GM21381 (cell line): ENCODE measurements at regions not wholly inside any gene's neighbourhood (a gene's known extent, or its start where the extent isn't known, plus 50 kb on each side); places are given as distances from the start of the nearest gene placed in this dataset.

Source experiments
- ATAC-seq: cut with Tn5 transposase; IDR thresholded peaks from one replicate; pipeline ENCODE4 v1.9.1; 2021; ENCODE audit warnings: mild to moderate bottlenecking, moderate library complexity; ENCODE audit not compliant: unreplicated experiment

- ATAC-seq = no peak
Measured at GRCh38 chr3:117059067-117059955, 349.7 kb downstream of the TUSC7 start.

DNA sequence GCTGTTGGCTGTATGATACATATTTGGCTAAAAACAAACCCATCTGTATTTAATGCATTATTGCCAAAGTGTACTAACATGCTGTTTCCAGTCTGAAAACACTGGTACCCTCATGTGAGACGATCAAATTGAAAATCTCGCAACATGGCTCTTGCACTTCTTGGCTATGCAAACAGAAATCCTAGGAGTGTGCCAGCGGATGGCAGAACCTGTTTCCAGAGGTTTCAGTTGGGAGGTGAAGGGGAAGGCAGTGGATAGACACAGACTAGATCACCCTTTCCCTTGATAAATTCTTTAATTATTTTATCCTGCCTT, 350.3 kb downstream of the TUSC7 start:
- no peak for ATAC-seq

DNA sequence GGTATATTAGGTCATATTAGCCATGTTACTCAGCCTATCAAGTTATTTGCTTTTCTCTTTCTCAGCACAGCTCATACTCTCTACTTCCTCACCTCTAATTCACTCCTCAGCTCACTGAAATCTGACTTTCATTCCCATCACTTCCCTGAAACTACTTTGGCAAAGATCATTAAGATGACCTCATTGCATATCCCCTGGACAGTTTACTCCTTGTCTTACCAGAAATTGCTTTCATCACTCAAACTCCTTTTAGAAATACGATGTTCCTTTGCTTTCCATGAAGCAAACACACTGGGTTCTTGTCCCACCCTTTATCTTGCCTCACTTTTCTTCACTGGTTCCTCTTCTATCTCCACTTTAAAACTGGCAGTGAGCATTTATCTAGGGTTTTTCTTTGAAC, 354.4 kb downstream of the TUSC7 start:
- no peak for ATAC-seq

DNA sequence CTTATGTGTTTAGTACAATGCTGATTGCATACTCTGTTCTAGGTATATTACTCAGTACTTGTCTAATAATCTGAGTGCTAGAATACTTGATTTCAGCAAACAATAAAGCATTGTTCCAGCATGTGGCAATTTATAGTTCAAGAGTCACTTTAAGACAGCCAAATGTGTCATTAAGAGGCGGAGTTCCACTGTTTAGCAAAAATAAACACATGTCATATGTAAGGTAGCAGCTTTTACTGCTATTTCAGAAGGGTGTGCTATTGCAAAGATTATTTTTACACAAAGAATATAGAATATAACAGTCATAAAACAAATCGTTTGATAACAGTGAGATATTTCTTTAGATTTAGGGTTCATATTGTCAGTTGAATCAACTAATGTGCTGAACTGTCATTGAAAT, 358.7 kb downstream of the TUSC7 start:
- no peak for ATAC-seq

GRCh38 chr3:117074826-117075225, 365.2 kb downstream of the TUSC7 start:
- ATAC-seq = no peak

GRCh38 chr3:117079997-117080396, 370.4 kb downstream of the TUSC7 start:
- no peak for ATAC-seq

DNA sequence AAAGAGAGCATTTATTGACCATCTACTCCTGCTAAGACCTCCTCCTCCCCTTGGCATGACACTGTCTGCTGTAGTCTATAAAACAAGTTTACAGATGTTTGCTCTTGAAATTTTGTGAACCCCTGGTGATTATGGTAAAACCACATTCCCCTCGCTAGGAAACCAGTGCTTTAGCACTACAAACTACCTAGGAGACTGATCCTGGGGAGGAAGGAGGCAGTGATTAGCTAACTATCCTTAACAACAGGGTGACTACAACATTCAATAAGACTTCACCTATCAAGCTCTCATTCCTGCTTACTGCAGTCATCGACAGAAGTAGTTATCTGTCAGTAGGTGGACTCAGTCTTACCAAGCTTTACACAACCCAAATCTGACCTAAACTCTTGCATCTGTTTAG, 371.3 kb downstream of the TUSC7 start:
- no peak for ATAC-seq

DNA sequence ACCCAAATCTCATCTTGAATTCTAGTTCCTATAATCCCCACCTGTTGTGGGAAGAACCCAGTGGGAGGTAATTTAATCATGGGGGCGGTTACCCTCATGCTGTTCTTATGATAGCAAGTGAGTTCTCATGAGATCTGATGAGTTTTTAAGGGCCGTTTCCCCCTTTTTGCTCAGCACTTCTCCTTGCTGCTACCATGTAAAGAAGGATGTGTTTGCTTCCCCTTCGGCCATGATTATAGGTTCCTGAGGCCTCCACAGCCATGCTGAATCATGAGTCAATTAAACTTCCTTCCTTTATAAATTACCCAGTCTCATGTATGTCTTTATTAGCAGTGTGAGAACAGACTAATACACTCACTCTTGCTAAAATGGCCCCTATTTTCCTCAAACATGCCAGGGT, 374.7 kb downstream of the TUSC7 start:
- no peak for ATAC-seq

- ATAC-seq = no peak
Measured at GRCh38 chr3:117084739-117085270, 375.2 kb downstream of the TUSC7 start.

- ATAC-seq = no peak
Measured at GRCh38 chr3:117091676-117092075, 382.1 kb downstream of the TUSC7 start.

- ATAC-seq = no peak
Measured at GRCh38 chr3:117096549-117096948, 387.0 kb downstream of the TUSC7 start.

DNA sequence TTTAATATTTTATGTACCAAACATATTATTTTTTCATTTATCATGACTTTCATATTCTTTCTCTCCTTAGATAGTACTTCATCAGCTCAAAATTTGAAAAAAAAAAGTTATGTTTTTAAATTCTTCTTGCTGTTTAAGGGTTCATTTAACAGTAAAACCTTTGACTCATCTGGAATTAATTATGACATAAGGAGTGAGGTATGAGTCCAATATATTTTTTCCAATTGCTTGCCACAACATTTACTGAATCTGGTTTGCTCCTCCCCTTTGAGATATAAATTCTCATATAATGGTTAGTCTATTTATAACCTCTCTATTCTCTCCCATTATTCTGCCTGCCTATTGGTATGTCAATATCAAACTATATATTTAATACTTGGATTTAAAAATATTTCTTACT, 387.8 kb downstream of the TUSC7 start:
- ATAC-seq = no peak

GRCh38 chr3:117101697-117102096, 392.1 kb downstream of the TUSC7 start:
- no peak for ATAC-seq

DNA sequence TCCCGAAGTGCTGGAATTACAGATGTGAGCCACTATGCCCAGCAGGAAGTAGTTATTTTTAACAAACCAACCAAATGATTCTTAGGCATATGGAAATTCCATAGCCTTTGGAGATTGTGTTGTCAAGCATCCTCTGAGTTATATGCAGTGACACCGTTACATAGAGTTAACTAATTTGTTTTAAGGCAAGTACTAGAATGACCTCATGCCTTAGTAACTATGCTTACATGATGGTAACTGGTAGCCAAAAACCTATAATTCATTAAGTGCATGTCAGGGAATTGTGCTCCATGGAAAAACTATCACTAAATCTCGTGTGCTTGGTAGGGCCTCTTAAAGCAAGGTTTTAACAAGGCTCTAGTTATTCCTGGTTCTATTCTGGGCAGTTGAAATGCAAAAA, 392.8 kb downstream of the TUSC7 start:
- ATAC-seq = no peak

GRCh38 chr3:117103675-117104074, 394.1 kb downstream of the TUSC7 start:
- no peak for ATAC-seq

DNA sequence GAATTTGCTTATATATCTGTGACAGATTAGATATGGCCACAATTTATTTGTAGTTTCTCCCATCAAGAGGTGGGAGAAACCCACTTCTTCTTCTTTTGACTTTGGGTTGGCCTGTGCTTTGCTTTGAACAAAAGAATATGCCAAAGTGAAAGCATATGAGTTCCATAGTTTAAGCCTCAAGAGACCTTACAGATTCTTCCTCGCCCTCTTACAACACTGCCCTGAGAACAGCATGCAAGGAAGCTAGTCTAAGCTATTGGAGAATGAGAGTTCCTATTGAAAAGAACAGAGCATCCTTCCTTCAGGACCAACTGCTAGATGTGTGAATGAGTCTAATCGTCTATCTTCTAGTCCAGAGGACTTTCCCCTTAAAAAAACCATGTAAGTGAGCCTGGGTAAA, 394.8 kb downstream of the TUSC7 start:
- ATAC-seq = no peak

GRCh38 chr3:117104792-117105191, 395.2 kb downstream of the TUSC7 start:
- ATAC-seq = no peak

GRCh38 chr3:117105686-117106085, 396.1 kb downstream of the TUSC7 start:
- no peak for ATAC-seq

DNA sequence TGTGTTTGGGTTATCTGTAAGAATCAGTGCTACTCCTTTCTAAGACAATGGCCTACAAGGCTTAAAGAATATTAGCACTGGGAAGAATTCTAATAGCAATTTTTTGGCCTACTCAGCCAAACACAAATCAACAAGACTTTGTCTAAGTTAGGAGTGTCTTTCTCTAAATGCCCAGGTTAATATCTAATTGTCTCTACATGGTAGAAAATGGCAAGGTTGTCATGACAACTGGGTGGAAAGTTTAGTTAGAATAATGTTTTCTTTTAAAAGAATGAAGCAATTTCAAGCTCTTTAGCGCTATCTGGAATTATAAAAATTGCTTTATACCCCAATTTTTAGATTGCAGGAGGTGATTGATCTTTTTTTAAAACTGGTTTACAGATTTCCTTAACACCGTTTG, 396.8 kb downstream of the TUSC7 start:
- no peak for ATAC-seq

GRCh38 chr3:117107946-117108345, 398.4 kb downstream of the TUSC7 start:
- ATAC-seq = no peak

GRCh38 chr3:117109178-117109577, 399.6 kb downstream of the TUSC7 start:
- ATAC-seq = no peak

GRCh38 chr3:117114517-117115265, 405.1 kb downstream of the TUSC7 start:
- no peak for ATAC-seq
